Breast epithelium (tissue), 3 donors: ENCODE measurements at regions not wholly inside any gene's neighbourhood (a gene's known extent, or its start where the extent isn't known, plus 50 kb on each side); places are given as distances from the start of the nearest gene placed in this dataset.

Source experiments
- CTCF ChIP-seq, 3 donors: fragments of 450-650 bp; IDR thresholded peaks; one replicate each; pipeline ENCODE4 v1.5.1; 2016 to 2017; ENCODE audit warnings: antibody characterized with exemption in 3 of 3, mild to moderate bottlenecking in 3 of 3, moderate library complexity in 3 of 3
- POLR2A ChIP-seq: fragments of 450-650 bp; IDR thresholded peaks from one replicate; pipeline ENCODE4 v1.6.1; 2016; ENCODE audit warnings: antibody characterized with exemption, mild to moderate bottlenecking, moderate library complexity

- TF ChIP-seq CTCF (IDR thresholded peaks at IDR 0.05) = no peak
- no peak for TF ChIP-seq POLR2A
Measured at GRCh38 chr6:9086331-9086730, 651.0 kb upstream of the SLC35B3 start.
